ENCODE measurements at regions not wholly inside any gene's neighbourhood (a gene's known extent, or its start where the extent isn't known, plus 50 kb on each side); places are given as distances from the start of the nearest gene placed in this dataset.

DNA sequence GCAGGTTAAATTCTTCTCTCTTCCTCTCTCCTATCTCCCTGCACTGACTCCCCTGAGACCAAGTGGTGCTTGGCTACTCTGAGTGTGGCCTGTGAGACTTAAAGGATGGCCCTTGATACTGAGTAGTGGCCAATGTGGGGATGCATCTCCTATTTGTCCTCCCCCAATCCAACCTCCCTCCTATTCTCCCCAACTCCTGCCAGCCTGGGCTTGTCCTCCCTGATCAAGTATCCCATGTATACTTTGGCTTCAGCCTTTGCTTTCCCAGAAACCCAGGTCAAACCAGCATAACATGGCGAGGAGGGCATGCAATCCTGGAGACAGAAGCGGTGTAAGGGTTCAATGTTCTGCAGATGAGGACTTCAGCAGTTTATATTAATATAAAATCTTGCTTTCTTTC, 77.9 kb upstream of the GRB10 start:
- intact Hi-C loops (cut with micrococcal nuclease; ENCODE audit: unreplicated experiment), result no loop called here
- no TSS peak for BruUV-seq (replicated peaks)
- CTCF ChIA-PET, result no interaction called here

DNA sequence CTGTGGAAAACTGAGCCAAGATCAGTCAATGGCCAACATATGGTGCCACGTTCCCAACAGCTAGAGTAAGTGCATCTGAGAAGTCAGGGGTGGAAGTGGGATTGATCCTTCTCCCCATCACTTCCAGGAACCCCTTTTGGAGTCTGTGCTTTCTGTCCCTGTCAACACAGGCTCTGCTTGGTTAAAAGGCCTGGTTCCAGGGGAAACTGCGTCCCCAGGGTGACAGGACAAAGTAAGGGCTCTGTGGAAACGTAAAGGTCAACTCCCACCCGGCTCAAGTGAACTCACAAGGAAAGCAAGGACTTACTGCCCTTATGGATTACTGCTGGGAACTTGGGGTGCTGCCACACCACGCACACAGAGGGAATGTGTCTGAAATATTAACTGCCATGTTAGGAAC, 77.5 kb upstream of the GRB10 start:
- H3K27ac Mint-ChIP-seq (ENCODE audit: unreplicated experiment), result no peak overlapping the region
- TF ChIP-seq, protein P1, sequence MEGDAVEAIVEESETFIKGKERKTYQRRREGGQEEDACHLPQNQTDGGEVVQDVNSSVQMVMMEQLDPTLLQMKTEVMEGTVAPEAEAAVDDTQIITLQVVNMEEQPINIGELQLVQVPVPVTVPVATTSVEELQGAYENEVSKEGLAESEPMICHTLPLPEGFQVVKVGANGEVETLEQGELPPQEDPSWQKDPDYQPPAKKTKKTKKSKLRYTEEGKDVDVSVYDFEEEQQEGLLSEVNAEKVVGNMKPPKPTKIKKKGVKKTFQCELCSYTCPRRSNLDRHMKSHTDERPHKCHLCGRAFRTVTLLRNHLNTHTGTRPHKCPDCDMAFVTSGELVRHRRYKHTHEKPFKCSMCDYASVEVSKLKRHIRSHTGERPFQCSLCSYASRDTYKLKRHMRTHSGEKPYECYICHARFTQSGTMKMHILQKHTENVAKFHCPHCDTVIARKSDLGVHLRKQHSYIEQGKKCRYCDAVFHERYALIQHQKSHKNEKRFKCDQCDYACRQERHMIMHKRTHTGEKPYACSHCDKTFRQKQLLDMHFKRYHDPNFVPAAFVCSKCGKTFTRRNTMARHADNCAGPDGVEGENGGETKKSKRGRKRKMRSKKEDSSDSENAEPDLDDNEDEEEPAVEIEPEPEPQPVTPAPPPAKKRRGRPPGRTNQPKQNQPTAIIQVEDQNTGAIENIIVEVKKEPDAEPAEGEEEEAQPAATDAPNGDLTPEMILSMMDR (IDR thresholded peaks at IDR 0.05; ENCODE audit: unreplicated experiment), result no peak
- no peak overlapping the region for H3K4me3 Mint-ChIP-seq (ENCODE audit: low read depth, unreplicated experiment)
- CTCF ChIA-PET, result no interaction called here
- BruUV-seq (replicated peaks), result no TSS peak
- intact Hi-C loops (cut with micrococcal nuclease; ENCODE audit: unreplicated experiment), result no loop called here
- peaks cover 2% of the 10 kb centered on the region for H3K9me3 Mint-ChIP-seq (ENCODE audit: low read depth, unreplicated experiment)
- no peaks in the 10 kb centered on the region for H3K27me3 Mint-ChIP-seq (ENCODE audit: unreplicated experiment)
- no peaks in the 10 kb centered on the region for H3K36me3 Mint-ChIP-seq (ENCODE audit: insufficient read depth, unreplicated experiment)
- peaks cover 12% of the 10 kb centered on the region for H3K4me1 Mint-ChIP-seq (ENCODE audit: low read depth, unreplicated experiment)
- no peak for DNase-seq

More for the DNA sequence above, 77.9 kb upstream of the GRB10 start:
- Mint-ChIP-seq H3K27ac (ENCODE audit: unreplicated experiment) (no peak overlapping the region), H3K27me3 (ENCODE audit: unreplicated experiment) (no peaks in the 10 kb centered on the region), H3K9me3 (ENCODE audit: low read depth, unreplicated experiment) (peaks cover 2% of the 10 kb centered on the region), H3K36me3 (ENCODE audit: insufficient read depth, unreplicated experiment) (no peaks in the 10 kb centered on the region), H3K4me1 (ENCODE audit: low read depth, unreplicated experiment) (peaks cover 8% of the 10 kb centered on the region), H3K4me3 (ENCODE audit: low read depth, unreplicated experiment) (no peak overlapping the region)
- DNase-seq, result no peak
- TF ChIP-seq, protein P1 (IDR thresholded peaks at IDR 0.05; ENCODE audit: unreplicated experiment), result no peak

- Mint-ChIP-seq H3K4me1 (ENCODE audit: low read depth, unreplicated experiment) (peaks cover 27% of the 10 kb centered on the region), H3K27ac (ENCODE audit: unreplicated experiment) (no peak overlapping the region), H3K36me3 (ENCODE audit: insufficient read depth, unreplicated experiment) (no peaks in the 10 kb centered on the region), H3K9me3 (ENCODE audit: low read depth, unreplicated experiment) (peaks cover 2% of the 10 kb centered on the region), H3K27me3 (ENCODE audit: unreplicated experiment) (no peaks in the 10 kb centered on the region), H3K4me3 (ENCODE audit: low read depth, unreplicated experiment) (no peak overlapping the region)
- no peak for DNase-seq
- CTCF ChIA-PET, result no interaction called here
- TF ChIP-seq, protein P1 (IDR thresholded peaks at IDR 0.05; ENCODE audit: unreplicated experiment), result no peak
- no TSS peak for BruUV-seq (replicated peaks)
- intact Hi-C loops (cut with micrococcal nuclease; ENCODE audit: unreplicated experiment), result no loop called here
Observed at GRCh38 chr7:50858528-50859245, 76.0 kb upstream of the GRB10 start.

GRCh38 chr7:50857804-50858489, 75.3 kb upstream of the GRB10 start:
- intact Hi-C loops (cut with micrococcal nuclease; ENCODE audit: unreplicated experiment), result no loop called here
- H3K4me3 Mint-ChIP-seq (ENCODE audit: low read depth, unreplicated experiment), result no peak overlapping the region
- peaks cover 2% of the 10 kb centered on the region for H3K9me3 Mint-ChIP-seq (ENCODE audit: low read depth, unreplicated experiment)
- CTCF ChIA-PET, result interaction anchor here (0.9 to 1.3 kb wide), 2 partner anchors 16 to 52 kb away, joined by 3 to 5 read pairs; no protein-coding TSS in a partner anchor
- H3K27ac Mint-ChIP-seq (ENCODE audit: unreplicated experiment), result no peak overlapping the region
- TF ChIP-seq, protein P1 (IDR thresholded peaks at IDR 0.05; ENCODE audit: unreplicated experiment), result no peak
- no peaks in the 10 kb centered on the region for H3K36me3 Mint-ChIP-seq (ENCODE audit: insufficient read depth, unreplicated experiment)
- peaks cover 21% of the 10 kb centered on the region for H3K4me1 Mint-ChIP-seq (ENCODE audit: low read depth, unreplicated experiment)
- no TSS peak for BruUV-seq (replicated peaks)
- DNase-seq, result no peak
- no peaks in the 10 kb centered on the region for H3K27me3 Mint-ChIP-seq (ENCODE audit: unreplicated experiment)
